Natural killer cell (primary cell): ENCODE measurements at regions not wholly inside any gene's neighbourhood (a gene's known extent, or its start where the extent isn't known, plus 50 kb on each side); places are given as distances from the start of the nearest gene placed in this dataset.

Source experiments
- ATAC-seq, 3 donors: fragments of 150-1000 bp in 2 of 3; fragments of 200-7000 bp in 1 of 3; cut with Tn5 transposase; 1 replicate in 1 of 3; 2 replicates in 2 of 3; pipeline ENCODE4 v1.10.0; 2021; ENCODE audit warnings: mild to moderate bottlenecking in 2 of 3, moderate library complexity in 2 of 3
- DNase-seq, 2 donors: peaks; one replicate each; pipeline versions ENCODE4 v3.0.0 to v3.0.0-alpha.2; 2013 to 2021; ENCODE audit warnings: mixed read lengths in 1 of 2
- H3K27ac ChIP-seq: one replicate; pipeline ENCODE4 v1.5.1; 2013; ENCODE audit warnings: mild to moderate bottlenecking, low read length
- H3K27me3 ChIP-seq: one replicate; pipeline ENCODE4 v1.6.1; 2013; ENCODE audit warnings: low read length; ENCODE audit not compliant: control insufficient read depth, insufficient read depth
- H3K36me3 ChIP-seq: one replicate; pipeline ENCODE4 v1.6.1; 2013; ENCODE audit warnings: low read length; ENCODE audit not compliant: control insufficient read depth, insufficient read depth
- H3K4me1 ChIP-seq: one replicate; pipeline ENCODE4 v1.6.1; 2013; ENCODE audit warnings: low read length; ENCODE audit not compliant: control insufficient read depth, insufficient read depth
- H3K4me3 ChIP-seq: one replicate; pipeline ENCODE4 v1.5.1; 2013; ENCODE audit warnings: low read length
- H3K9me3 ChIP-seq: one replicate; pipeline ENCODE4 v1.6.1; 2013; ENCODE audit warnings: low read length; ENCODE audit not compliant: control insufficient read depth, insufficient read depth
- H3K27ac Mint-ChIP-seq, 2 donors: one replicate each; pipeline ENCODE4 v1.8.0; 2022; ENCODE audit warnings: mild to moderate bottlenecking in 2 of 2, mixed read lengths in 2 of 2, moderate library complexity in 1 of 2
- H3K27me3 Mint-ChIP-seq, 2 donors: one replicate each; pipeline ENCODE4 v1.8.0; 2022; ENCODE audit warnings: low read depth in 2 of 2, mixed read lengths in 2 of 2
- H3K36me3 Mint-ChIP-seq: one replicate; pipeline ENCODE4 v1.8.0; 2022; ENCODE audit warnings: mixed read lengths
- H3K4me1 Mint-ChIP-seq, 2 donors: one replicate each; pipeline ENCODE4 v1.8.0; 2022; ENCODE audit warnings: mixed read lengths in 2 of 2
- H3K4me3 Mint-ChIP-seq: one replicate; pipeline ENCODE4 v1.8.0; 2022; ENCODE audit warnings: mild to moderate bottlenecking, moderate library complexity, mixed read lengths
- H3K9me3 Mint-ChIP-seq, 2 donors: one replicate each; pipeline ENCODE4 v1.8.0; 2022; ENCODE audit warnings: mixed read lengths in 2 of 2
- CTCF ChIP-seq: fragments of 200-600 bp; IDR thresholded peaks from one replicate; pipeline ENCODE4 v1.8.0; 2022; ENCODE audit warnings: antibody characterized with exemption
- WGBS: methylation state at CpG from one replicate; pipeline ENCODE4 v1.1.7; 2013; ENCODE audit warnings: missing lambda C conversion rate; ENCODE audit not compliant: insufficient coverage; 5-methylcytosine and 5-hydroxymethylcytosine counted together
- intact Hi-C: fragments of 100-400 bp; cut with micrococcal nuclease; formaldehyde crosslinking; loops from one replicate; pipeline ENCODE4 v1.14.2; 2022

DNA sequence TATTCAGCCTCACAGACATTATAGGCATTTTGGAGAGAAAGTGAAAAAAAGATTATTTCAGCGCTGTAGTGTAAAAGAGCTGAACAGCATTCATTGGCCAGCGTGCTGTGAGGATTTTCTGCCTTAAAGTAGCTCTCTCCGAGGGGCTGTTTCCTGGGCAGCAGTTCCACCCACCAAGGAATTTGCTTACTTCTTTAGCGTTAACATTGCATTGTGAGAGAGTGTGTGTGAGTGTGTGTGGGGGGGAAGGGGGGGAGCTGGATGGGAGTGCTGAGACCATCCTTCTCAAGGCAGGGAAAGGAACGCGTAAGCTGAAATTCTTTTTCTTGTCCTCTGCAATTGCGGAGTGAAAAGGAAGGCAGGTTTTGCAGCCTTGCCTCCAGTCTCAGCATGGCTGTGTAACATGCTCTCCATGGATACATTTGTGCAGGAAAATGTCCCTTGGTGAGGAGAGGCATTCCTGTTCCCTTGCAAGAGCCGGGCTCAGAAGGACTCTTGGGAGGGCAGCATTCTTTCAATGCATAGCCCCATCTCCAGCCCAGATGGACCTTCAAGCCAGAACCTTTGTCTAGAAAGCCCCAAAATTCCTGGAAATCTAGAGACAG, 159.9 kb upstream of the NAV2 start:
- H3K4me3 Mint-ChIP-seq: no peak overlapping the region
- Histone ChIP-seq H3K36me3 (no peaks in the 10 kb centered on the region), H3K27me3 (no peaks in the 10 kb centered on the region), H3K4me1 (no peaks in the 10 kb centered on the region), H3K9me3 (no peaks in the 10 kb centered on the region), H3K4me3 (no peak overlapping the region), H3K27ac (no peak overlapping the region)
- no peak for ATAC-seq
- DNase-seq: no peak
- H3K4me1 Mint-ChIP-seq: no peaks in the 10 kb centered on the region
- intact Hi-C loops: loop anchor here (1.0 kb wide), 2 partner anchors 293 to 475 kb away; no protein-coding TSS in a partner anchor
- TF ChIP-seq CTCF: no peak
- no peaks in the 10 kb centered on the region for H3K36me3 Mint-ChIP-seq
- WGBS: 89% methylated on average over 8 of the region's 8 CpGs
- H3K27me3 Mint-ChIP-seq: peaks cover 9 to 10% of the 10 kb centered on the region in 2 donors
- H3K9me3 Mint-ChIP-seq: no peaks in the 10 kb centered on the region
- no peak overlapping the region for H3K27ac Mint-ChIP-seq

DNA sequence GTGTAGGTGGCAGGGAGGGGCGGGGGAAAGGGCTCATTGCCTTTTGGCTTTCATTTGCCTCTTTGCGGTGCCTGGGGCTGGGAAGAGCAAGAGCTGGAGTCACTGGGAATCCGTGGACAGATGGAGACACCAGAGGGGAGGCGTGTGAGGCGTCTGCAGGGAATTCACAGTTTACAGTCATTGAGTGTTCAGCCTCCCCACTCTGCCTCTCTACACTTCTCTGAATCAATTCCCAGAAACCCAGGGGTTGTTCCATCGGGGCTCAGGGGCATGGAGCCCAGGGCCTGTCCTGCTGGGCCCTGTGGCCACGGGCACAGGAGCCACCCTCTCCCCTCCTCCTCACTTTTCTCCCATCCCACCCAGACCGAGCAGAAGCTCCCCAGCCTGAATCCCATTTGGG, 160.5 kb upstream of the NAV2 start:
- intact Hi-C loops: no loop called here
- WGBS: 78% methylated on average over 8 of the region's 8 CpGs

GRCh38 chr11:19551457-19551856, 161.2 kb upstream of the NAV2 start:
- no peak for DNase-seq
- H3K4me3 Mint-ChIP-seq: no peak overlapping the region
- no peaks in the 10 kb centered on the region for H3K4me1 ChIP-seq
- no peaks in the 10 kb centered on the region for H3K4me1 Mint-ChIP-seq
- no peak overlapping the region for H3K27ac Mint-ChIP-seq
- WGBS: 75% methylated on average over 4 of the region's 4 CpGs
- no peaks in the 10 kb centered on the region for H3K36me3 ChIP-seq
- peaks cover 11 to 23% of the 10 kb centered on the region in 2 donors for H3K27me3 Mint-ChIP-seq
- ATAC-seq: no peak
- H3K27ac ChIP-seq: no peak overlapping the region
- intact Hi-C loops: no loop called here
- TF ChIP-seq CTCF: no peak
- H3K27me3 ChIP-seq: no peaks in the 10 kb centered on the region
- no peaks in the 10 kb centered on the region for H3K36me3 Mint-ChIP-seq
- H3K4me3 ChIP-seq: no peak overlapping the region
- H3K9me3 ChIP-seq: no peaks in the 10 kb centered on the region
- H3K9me3 Mint-ChIP-seq: no peaks in the 10 kb centered on the region

More for the DNA sequence above, 160.5 kb upstream of the NAV2 start:
- ATAC-seq (no peak), DNase-seq (no peak)
- H3K4me3 ChIP-seq: no peak overlapping the region
- H3K27ac ChIP-seq: no peak overlapping the region
- H3K4me3 Mint-ChIP-seq: no peak overlapping the region
- H3K36me3 ChIP-seq: no peaks in the 10 kb centered on the region
- H3K36me3 Mint-ChIP-seq: no peaks in the 10 kb centered on the region
- H3K9me3 Mint-ChIP-seq: no peaks in the 10 kb centered on the region
- H3K4me1 Mint-ChIP-seq: no peaks in the 10 kb centered on the region
- no peak for TF ChIP-seq CTCF
- H3K4me1 ChIP-seq: no peaks in the 10 kb centered on the region
- no peaks in the 10 kb centered on the region for H3K27me3 ChIP-seq
- H3K27me3 Mint-ChIP-seq: peaks cover 9 to 16% of the 10 kb centered on the region in 2 donors
- H3K9me3 ChIP-seq: no peaks in the 10 kb centered on the region
- no peak overlapping the region for H3K27ac Mint-ChIP-seq

GRCh38 chr11:19547044-19547443, 165.6 kb upstream of the NAV2 start:
- H3K36me3 Mint-ChIP-seq: no peaks in the 10 kb centered on the region
- H3K4me1 Mint-ChIP-seq: no peaks in the 10 kb centered on the region
- H3K27ac ChIP-seq: no peak overlapping the region
- ATAC-seq: no peak
- intact Hi-C loops: no loop called here
- H3K9me3 ChIP-seq: no peaks in the 10 kb centered on the region
- H3K9me3 Mint-ChIP-seq: no peaks in the 10 kb centered on the region
- no peaks in the 10 kb centered on the region for H3K27me3 ChIP-seq
- no peak overlapping the region for H3K27ac Mint-ChIP-seq
- 80% methylated on average over 3 of the region's 3 CpGs for WGBS
- no peak overlapping the region for H3K4me3 Mint-ChIP-seq
- H3K4me1 ChIP-seq: no peaks in the 10 kb centered on the region
- H3K27me3 Mint-ChIP-seq: peaks cover 8 to 43% of the 10 kb centered on the region in 2 donors
- DNase-seq: no peak
- TF ChIP-seq CTCF: no peak
- no peaks in the 10 kb centered on the region for H3K36me3 ChIP-seq
- no peak overlapping the region for H3K4me3 ChIP-seq
